GM19023 (cell line): ENCODE measurements at regions not wholly inside any gene's neighbourhood (a gene's known extent, or its start where the extent isn't known, plus 50 kb on each side); places are given as distances from the start of the nearest gene placed in this dataset.

ENCODE experiments used
- ATAC-seq: cut with Tn5 transposase; IDR thresholded peaks from one replicate; pipeline ENCODE4 v1.9.1; 2021; ENCODE audit warnings: mild to moderate bottlenecking, moderate library complexity; ENCODE audit not compliant: unreplicated experiment

GRCh38 chr2:237170020-237170419, 84.3 kb downstream of the COPS8 start:
- ATAC-seq, result no peak

GRCh38 chr2:237171396-237171795, 85.7 kb downstream of the COPS8 start:
- no peak for ATAC-seq

GRCh38 chr2:237171881-237172280, 86.2 kb downstream of the COPS8 start:
- ATAC-seq, result no peak

GRCh38 chr2:237177052-237177451, 91.4 kb downstream of the COPS8 start:
- no peak for ATAC-seq

- ATAC-seq, result no peak
Observed at GRCh38 chr2:237177986-237178385, 92.3 kb downstream of the COPS8 start.

- ATAC-seq, result no peak
Observed at GRCh38 chr2:237178396-237178795, 92.7 kb downstream of the COPS8 start.

- ATAC-seq, result no peak
Observed at GRCh38 chr2:237179161-237179560, 93.5 kb downstream of the COPS8 start.

GRCh38 chr2:237180187-237180586, 94.5 kb downstream of the COPS8 start:
- no peak for ATAC-seq

GRCh38 chr2:237180987-237181386, 95.3 kb downstream of the COPS8 start:
- no peak for ATAC-seq

GRCh38 chr2:237181844-237182243, 96.2 kb downstream of the COPS8 start:
- ATAC-seq, result no peak

GRCh38 chr2:237182422-237183123, 96.9 kb downstream of the COPS8 start:
- ATAC-seq, result no peak

- ATAC-seq, result no peak
Observed at GRCh38 chr2:237184192-237184918, 98.7 kb downstream of the COPS8 start.

GRCh38 chr2:237184919-237185552, 99.3 kb downstream of the COPS8 start:
- ATAC-seq, result no peak

GRCh38 chr2:237185553-237185925, 99.8 kb downstream of the COPS8 start:
- ATAC-seq, result no peak

- ATAC-seq, result no peak
Observed at GRCh38 chr2:237189799-237190198, 104.1 kb downstream of the COPS8 start.

- ATAC-seq, result no peak
Observed at GRCh38 chr2:237190966-237191713, 105.5 kb downstream of the COPS8 start.

- no peak for ATAC-seq
Observed at GRCh38 chr2:237191714-237192081, 106.0 kb downstream of the COPS8 start.

GRCh38 chr2:237192881-237193280, 107.2 kb downstream of the COPS8 start:
- no peak for ATAC-seq

GRCh38 chr2:237193436-237193835, 107.7 kb downstream of the COPS8 start:
- ATAC-seq, result no peak

GRCh38 chr2:237194081-237194480, 108.4 kb downstream of the COPS8 start:
- ATAC-seq, result no peak

- no peak for ATAC-seq
Observed at GRCh38 chr2:237194906-237195305, 109.2 kb downstream of the COPS8 start.
